Glomerular visceral epithelial cell (primary cell): ENCODE measurements at regions not wholly inside any gene's neighbourhood (a gene's known extent, or its start where the extent isn't known, plus 50 kb on each side); places are given as distances from the start of the nearest gene placed in this dataset.
A peak's percentile ranks its signal among the peaks of the same experiment; 100 is the strongest.

Experiments used
- DNase-seq: peaks from one replicate; pipeline ENCODE4 v3.0.0-alpha.2; 2016; ENCODE audit errors: extremely low spot score

- no peak for DNase-seq
Measured at GRCh38 chr4:181249031-181249430, 994.2 kb upstream of the TENM3 start.

DNA sequence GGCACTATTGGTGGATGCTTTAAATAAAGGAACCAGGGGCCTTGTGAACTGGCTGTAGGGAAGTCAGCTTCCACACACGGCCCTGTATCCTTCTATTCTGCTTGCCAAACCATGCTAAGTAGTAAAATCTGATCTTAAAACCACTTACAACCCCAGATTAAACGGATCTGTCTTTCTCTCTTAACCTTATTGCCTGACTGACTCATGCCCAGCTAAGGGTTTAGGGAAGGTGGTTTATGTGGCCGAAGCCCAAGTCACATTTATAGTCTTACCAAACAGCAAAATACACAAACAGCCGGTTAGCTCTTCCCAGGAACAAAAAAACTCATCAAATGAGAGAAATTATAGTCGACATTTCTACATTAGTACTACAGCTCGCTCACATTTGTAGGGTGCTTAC lies 988.4 kb upstream of the TENM3 start:
- no peak for DNase-seq

GRCh38 chr4:181258569-181258968 lies 984.6 kb upstream of the TENM3 start:
- DNase-seq = no peak

- no peak for DNase-seq
Measured at GRCh38 chr4:181259081-181259709, 984.0 kb upstream of the TENM3 start.

GRCh38 chr4:181261279-181261678 lies 981.9 kb upstream of the TENM3 start:
- peak; percentile 13 for DNase-seq

DNA sequence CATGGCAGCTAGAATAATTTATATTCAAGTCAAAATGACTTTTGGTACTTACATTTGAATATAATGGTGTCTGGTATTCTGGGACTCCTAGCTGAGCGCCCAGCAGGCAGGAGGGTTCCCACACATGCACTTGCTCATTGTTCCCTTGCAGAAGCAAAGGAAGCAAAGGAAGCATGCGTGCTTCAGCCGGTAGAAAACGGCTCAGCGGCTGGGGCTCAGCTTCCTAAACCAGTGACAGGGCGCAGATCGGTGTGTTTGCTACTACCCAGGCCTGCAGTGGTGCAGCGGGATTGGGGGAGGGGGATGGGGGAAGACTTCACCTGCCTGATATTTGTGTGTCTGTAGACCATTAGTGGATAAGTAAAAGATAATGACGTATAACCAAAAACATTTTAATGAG lies 978.3 kb upstream of the TENM3 start:
- no peak for DNase-seq

DNA sequence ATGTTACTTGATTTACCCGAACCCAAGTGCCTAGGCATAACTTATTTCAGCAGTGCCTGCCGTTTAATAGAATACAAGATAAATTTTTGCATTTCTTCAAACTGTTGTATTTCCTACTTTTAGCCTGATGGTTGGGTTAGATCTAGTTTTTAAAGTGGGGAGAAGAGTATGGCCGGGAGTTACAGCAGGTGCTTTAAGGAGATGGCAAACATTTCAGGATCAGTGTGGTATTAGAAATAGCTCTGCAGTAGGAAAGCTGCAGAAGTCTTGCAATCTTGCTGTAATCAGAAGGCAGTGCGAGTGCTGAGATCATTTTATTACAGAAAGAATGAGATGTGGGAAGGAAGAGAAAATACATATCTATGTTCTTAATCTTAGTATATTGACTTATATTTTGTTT lies 977.8 kb upstream of the TENM3 start:
- no peak for DNase-seq

- DNase-seq = no peak
Measured at GRCh38 chr4:181271116-181271640, 972.0 kb upstream of the TENM3 start.

DNA sequence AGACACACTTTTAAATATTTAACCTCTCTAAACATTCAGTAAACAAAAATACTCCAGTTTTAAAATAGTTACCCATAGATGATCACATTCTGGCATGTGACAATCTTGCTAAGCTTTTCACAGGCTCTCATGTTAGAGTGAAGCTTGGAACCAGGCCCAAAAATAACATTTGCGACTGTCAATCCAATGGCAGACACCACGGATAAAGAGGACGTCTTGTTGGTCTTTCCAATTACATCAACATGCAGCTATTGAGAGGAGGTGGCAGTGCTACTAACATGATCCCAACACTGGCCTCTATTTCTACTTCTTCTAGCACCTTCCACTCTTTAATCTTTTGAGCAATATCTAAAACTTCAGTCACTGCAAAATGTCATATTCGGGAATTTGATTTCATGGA lies 970.8 kb upstream of the TENM3 start:
- DNase-seq = no peak

GRCh38 chr4:181278941-181279340 lies 964.3 kb upstream of the TENM3 start:
- DNase-seq = no peak

DNA sequence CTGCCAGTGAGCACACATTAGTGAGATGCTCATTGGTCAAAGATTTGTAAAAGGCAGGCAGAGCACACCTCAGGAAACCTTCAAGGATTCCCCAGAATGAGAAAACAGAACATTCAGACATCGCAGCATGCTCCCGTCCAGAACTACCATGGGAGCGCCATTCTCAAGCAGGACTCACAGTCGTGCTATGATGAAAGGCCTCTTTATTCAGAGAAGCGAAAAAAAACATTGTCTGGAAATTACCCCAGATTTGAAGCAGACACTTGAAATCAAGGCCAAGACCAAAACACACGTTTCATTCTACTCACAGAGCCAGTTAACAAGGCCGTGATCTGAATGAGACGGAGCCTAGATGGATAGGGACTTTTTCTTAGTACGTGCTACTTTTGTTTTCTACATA lies 961.8 kb upstream of the TENM3 start:
- no peak for DNase-seq

GRCh38 chr4:181289198-181289597 lies 954.0 kb upstream of the TENM3 start:
- no peak for DNase-seq

DNA sequence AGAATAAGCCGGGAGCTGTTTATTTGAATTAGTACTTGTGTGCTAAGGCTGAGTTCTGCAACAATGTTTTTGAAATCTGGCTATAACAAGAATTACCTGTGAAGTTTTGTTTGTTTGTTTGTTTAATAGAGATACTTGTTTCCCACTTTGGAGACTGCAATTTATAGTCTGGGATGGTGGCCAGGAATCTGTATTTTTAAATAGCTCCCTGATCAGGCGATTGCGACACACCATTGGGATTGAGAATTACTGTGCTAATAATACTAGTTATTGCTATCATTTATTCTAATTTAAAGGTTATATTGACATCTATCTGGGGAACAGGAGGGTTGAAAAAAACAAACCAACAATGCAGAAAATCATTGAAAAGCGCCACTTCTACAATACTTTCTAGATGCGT lies 951.6 kb upstream of the TENM3 start:
- no peak for DNase-seq

DNA sequence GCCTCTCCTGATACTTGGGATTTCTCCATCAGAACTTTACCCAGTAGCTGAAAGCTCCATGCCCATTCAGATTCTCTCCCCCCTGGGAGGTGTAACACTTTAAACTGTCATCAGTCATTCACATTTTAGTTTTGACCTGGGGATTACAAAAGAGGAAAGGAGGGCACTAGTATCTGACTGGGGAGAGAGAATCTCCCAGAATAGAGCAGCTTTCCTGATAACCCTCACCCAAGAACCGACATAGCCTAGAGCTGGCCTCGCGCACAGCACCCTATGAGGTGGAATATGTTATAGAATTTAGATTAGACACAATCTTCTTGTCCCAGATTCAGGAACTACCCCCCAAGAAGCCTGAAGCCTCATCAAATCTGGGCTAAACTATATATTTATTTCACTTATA lies 950.2 kb upstream of the TENM3 start:
- no peak for DNase-seq

DNA sequence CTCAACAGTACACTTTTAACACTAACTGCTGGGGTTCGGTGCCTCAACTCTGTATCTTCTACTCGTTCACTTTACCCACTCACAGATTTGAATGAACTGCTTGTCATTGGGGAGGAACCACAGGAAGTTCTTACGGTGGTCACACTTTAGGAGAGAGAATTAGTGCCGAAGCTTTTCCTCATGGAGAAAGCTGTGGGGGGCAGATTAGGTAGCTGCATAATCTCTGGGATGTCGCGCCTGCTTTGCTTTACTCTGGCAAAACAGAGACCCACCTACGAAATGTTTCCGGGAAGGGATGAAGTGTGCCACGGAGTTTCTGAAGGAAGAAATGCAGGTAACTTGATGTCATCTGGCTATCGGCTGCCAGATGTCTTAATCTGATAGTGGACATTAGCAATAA lies 949.7 kb upstream of the TENM3 start:
- no peak for DNase-seq

- no peak for DNase-seq
Measured at GRCh38 chr4:181294421-181294820, 948.8 kb upstream of the TENM3 start.

DNA sequence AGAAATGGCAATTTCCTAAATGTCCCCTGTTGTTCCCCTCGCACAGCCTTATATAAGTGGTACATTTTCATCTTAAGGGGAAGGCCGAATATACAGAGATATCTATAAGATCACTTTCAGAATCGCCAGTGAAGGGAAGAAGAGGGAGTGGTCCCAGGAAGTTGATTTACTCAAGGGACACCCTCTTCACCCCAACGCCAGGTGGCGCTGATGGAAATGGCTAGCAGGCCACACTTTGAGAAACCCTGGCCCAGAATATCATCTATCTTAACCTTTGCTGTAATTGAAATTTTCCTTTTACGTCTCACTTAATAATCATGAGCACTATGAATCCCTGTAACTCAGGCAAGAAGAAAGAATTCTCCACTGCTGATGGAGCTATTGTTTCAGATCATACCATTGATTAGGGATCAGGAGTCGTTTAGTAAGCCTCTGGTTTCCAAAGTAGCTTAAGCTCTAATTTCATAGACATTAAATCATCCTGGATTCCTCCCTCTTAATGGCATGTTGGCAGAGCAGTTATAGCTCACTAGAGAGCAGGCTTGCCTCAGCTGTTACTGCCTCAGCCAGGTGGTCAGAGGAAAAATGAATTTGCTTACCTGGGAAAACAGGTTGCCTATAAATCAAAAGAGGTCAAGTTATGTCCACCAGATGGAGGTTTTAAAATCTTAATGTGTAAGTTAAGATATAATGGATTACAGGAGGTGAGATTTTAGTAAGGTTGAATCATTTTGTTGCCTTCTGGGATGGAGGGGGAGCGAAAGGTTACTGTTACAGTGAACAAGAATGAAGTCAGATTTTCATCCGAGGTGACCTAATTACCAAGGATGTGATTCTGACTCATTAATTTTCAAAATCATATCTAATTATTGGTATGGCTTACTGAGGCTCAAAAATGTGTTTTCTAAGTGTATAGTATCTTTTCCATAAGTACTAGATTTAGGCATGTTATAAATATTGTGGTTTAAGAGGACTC lies 941.2 kb upstream of the TENM3 start:
- peak; percentile 49 for DNase-seq

DNA sequence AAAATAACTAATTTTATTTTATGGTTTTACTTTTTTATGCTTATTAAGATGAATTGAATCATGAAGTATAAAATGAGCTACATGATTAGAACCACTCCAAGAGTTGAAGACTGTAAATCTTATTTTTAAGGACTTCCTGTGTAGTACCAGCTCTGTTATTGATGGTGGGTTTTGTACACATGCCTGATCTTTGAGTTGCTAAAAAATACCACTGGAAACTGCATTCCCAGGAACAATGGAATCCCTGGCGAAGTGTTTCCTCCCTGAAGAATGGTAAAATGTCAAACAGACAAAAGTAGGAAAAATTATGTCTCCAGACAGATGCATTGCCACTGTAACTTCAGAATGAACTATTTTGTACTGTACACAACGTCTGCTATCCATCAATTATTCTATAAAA lies 935.4 kb upstream of the TENM3 start:
- DNase-seq = no peak

- DNase-seq = no peak
Measured at GRCh38 chr4:181308476-181309312, 934.5 kb upstream of the TENM3 start.

DNA sequence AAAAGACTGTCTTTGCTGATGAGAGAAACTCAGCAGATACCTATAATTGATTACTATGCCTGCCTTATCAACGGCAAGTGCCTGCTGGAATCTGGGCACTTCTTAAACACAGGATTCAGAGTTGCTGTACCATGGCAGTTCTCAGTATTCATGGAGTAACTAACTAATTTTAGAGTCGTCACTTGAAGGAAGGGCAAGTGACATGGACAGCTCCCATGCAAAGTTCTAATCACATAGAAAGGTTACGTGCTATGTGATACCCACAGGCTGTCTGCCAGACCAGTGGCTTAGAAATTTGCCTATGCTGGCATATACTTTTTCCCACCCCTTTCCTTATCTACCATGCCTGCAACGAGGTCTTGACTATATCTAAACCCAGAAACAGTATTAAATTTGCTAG lies 931.1 kb upstream of the TENM3 start:
- DNase-seq = no peak

- no peak for DNase-seq
Measured at GRCh38 chr4:181319629-181320028, 923.6 kb upstream of the TENM3 start.

GRCh38 chr4:181323061-181323460 lies 920.1 kb upstream of the TENM3 start:
- DNase-seq = no peak
